GM23248 (cell line): ENCODE measurements at regions not wholly inside any gene's neighbourhood (a gene's known extent, or its start where the extent isn't known, plus 50 kb on each side); places are given as distances from the start of the nearest gene placed in this dataset.

Experiments used
- DNase-seq: peaks from one replicate; pipeline ENCODE4 v3.0.0-alpha.2; 2015
- H2AFZ ChIP-seq: fragments of 200-600 bp; sonication (generic); 2 replicates; pipeline ENCODE4 v1.6.1; 2016; ENCODE audit warnings: antibody characterized with exemption
- H3F3A ChIP-seq: fragments of 200-600 bp; sonication (generic); 2 replicates; pipeline ENCODE4 v1.6.1; 2016; ENCODE audit warnings: mild to moderate bottlenecking, antibody characterized with exemption, mixed run types; ENCODE audit not compliant: insufficient read depth
- H3K27ac ChIP-seq: fragments of 200-600 bp; sonication (generic); 2 replicates; pipeline ENCODE4 v1.5.1; 2016; ENCODE audit warnings: mild to moderate bottlenecking
- H3K27me3 ChIP-seq: fragments of 200-600 bp; sonication (generic); replicated peaks from 2 replicates; pipeline ENCODE4 v1.6.1; 2016; ENCODE audit warnings: mild to moderate bottlenecking; ENCODE audit not compliant: insufficient read depth
- H3K36me3 ChIP-seq: fragments of 200-600 bp; sonication (generic); 2 replicates; pipeline ENCODE4 v1.6.1; 2016; ENCODE audit warnings: low read depth, mild to moderate bottlenecking
- H3K4me1 ChIP-seq: fragments of 200-600 bp; sonication (generic); 2 replicates; pipeline ENCODE4 v1.6.1; 2016; ENCODE audit warnings: mild to moderate bottlenecking; ENCODE audit not compliant: insufficient read depth
- H3K4me2 ChIP-seq: fragments of 200-600 bp; sonication (generic); one replicate; pipeline ENCODE4 v1.6.1; 2016; ENCODE audit warnings: mild to moderate bottlenecking; ENCODE audit not compliant: unreplicated experiment
- H3K4me3 ChIP-seq: fragments of 200-600 bp; sonication (generic); 2 replicates; pipeline ENCODE4 v1.5.1; 2016; ENCODE audit warnings: mild to moderate bottlenecking
- H3K79me2 ChIP-seq: fragments of 200-600 bp; sonication (generic); 2 replicates; pipeline ENCODE4 v1.6.1; 2016; ENCODE audit warnings: mild to moderate bottlenecking; ENCODE audit not compliant: insufficient read depth
- H3K9ac ChIP-seq: fragments of 200-600 bp; sonication (generic); 2 replicates; pipeline ENCODE4 v1.6.1; 2016; ENCODE audit warnings: mild to moderate bottlenecking
- H3K9me2 ChIP-seq: fragments of 200-600 bp; sonication (generic); 2 replicates; pipeline ENCODE4 v1.6.1; 2016; ENCODE audit warnings: mixed run types, mild to moderate bottlenecking, moderate library complexity; ENCODE audit not compliant: insufficient read depth
- H3K9me3 ChIP-seq: fragments of 200-600 bp; sonication (generic); one replicate; pipeline ENCODE4 v1.6.1; 2017; ENCODE audit warnings: low read depth
- H4K20me1 ChIP-seq: fragments of 200-600 bp; sonication (generic); 2 replicates; pipeline ENCODE4 v1.6.0; 2016; ENCODE audit not compliant: insufficient read depth
- EZH2 ChIP-seq: fragments of 200-600 bp; sonication (generic); IDR thresholded peaks from 2 replicates; pipeline ENCODE4 v1.6.1; 2018; ENCODE audit warnings: antibody characterized with exemption, mild to moderate bottlenecking; ENCODE audit not compliant: insufficient read depth, poor library complexity, severe bottlenecking
- EZH2phosphoT487 ChIP-seq: fragments of 200-600 bp; sonication (generic); IDR thresholded peaks from 2 replicates; pipeline ENCODE4 v1.6.1; 2018; ENCODE audit warnings: antibody characterized with exemption, moderate library complexity, mild to moderate bottlenecking, low read depth; ENCODE audit not compliant: insufficient read depth
- WGBS, 2 experiments: methylation state at CpG; one replicate each; pipeline ENCODE4 v1.1.6; 2015 to 2017; ENCODE audit warnings: low lambda C conversion rate in 2 of 2, low coverage in 1 of 2; ENCODE audit errors: missing lambda C conversion rate in 2 of 2; 5-methylcytosine and 5-hydroxymethylcytosine counted together
- in situ Hi-C: fragments of 300-500 bp; cut with MboI; formaldehyde crosslinking; loops from 2 replicates; pipeline ENCODE4 v1.15.0; 2020

GRCh38 chrX:68923147-68923546, 94.3 kb downstream of the EFNB1 start:
- TF ChIP-seq EZH2phosphoT487 = no peak
- no peak for TF ChIP-seq EZH2
- no peaks in the 10 kb centered on the region for H3K9me2 ChIP-seq
- no peaks in the 10 kb centered on the region for H3K4me1 ChIP-seq
- DNase-seq = no peak
- H3K27ac ChIP-seq = no peak overlapping the region
- 82% methylated on average over 2 of the region's 2 CpGs; no CpG with 5 or more reads in 1 of the 2 experiments for WGBS, 2 experiments
- H3K9ac ChIP-seq = no peak overlapping the region
- H3K27me3 ChIP-seq = no peaks in the 10 kb centered on the region
- no peak overlapping the region for H3K4me2 ChIP-seq
- no peak overlapping the region for H3K4me3 ChIP-seq
- no peak overlapping the region for H2AFZ ChIP-seq
- H3K9me3 ChIP-seq = no peaks in the 10 kb centered on the region
- in situ Hi-C loops = no loop called here
- no peaks in the 10 kb centered on the region for H3F3A ChIP-seq
- no peaks in the 10 kb centered on the region for H3K36me3 ChIP-seq
- H4K20me1 ChIP-seq = no peaks in the 10 kb centered on the region
- H3K79me2 ChIP-seq = no peaks in the 10 kb centered on the region

GRCh38 chrX:68922013-68922412, 93.2 kb downstream of the EFNB1 start:
- WGBS, 2 experiments = 43 to 48% methylated on average over 4 of the region's 6 CpGs
- no peak for DNase-seq
- in situ Hi-C loops = no loop called here

GRCh38 chrX:68920561-68920960, 91.7 kb downstream of the EFNB1 start:
- no peaks in the 10 kb centered on the region for H3K4me1 ChIP-seq
- H3K9ac ChIP-seq = no peak overlapping the region
- WGBS, 2 experiments = 45 to 46% methylated on average over 5 to 7 of the region's 7 CpGs
- no peak overlapping the region for H3K4me2 ChIP-seq
- no peaks in the 10 kb centered on the region for H3K27me3 ChIP-seq
- H4K20me1 ChIP-seq = no peaks in the 10 kb centered on the region
- no peak for DNase-seq
- no peaks in the 10 kb centered on the region for H3F3A ChIP-seq
- H3K79me2 ChIP-seq = no peaks in the 10 kb centered on the region
- no peak overlapping the region for H3K4me3 ChIP-seq
- H3K27ac ChIP-seq = no peak overlapping the region
- in situ Hi-C loops = no loop called here
- TF ChIP-seq EZH2phosphoT487 (no peak), EZH2 (no peak)
- no peaks in the 10 kb centered on the region for H3K9me3 ChIP-seq
- no peaks in the 10 kb centered on the region for H3K9me2 ChIP-seq
- H2AFZ ChIP-seq = no peak overlapping the region
- no peaks in the 10 kb centered on the region for H3K36me3 ChIP-seq

More at GRCh38 chrX:68922013-68922412, 93.2 kb downstream of the EFNB1 start:
- H3F3A ChIP-seq = no peaks in the 10 kb centered on the region
- no peak overlapping the region for H3K4me2 ChIP-seq
- H3K27me3 ChIP-seq = no peaks in the 10 kb centered on the region
- no peaks in the 10 kb centered on the region for H3K79me2 ChIP-seq
- no peak for TF ChIP-seq EZH2
- no peak for TF ChIP-seq EZH2phosphoT487
- H3K4me1 ChIP-seq = no peaks in the 10 kb centered on the region
- H3K9ac ChIP-seq = no peak overlapping the region
- no peaks in the 10 kb centered on the region for H4K20me1 ChIP-seq
- H3K4me3 ChIP-seq = no peak overlapping the region
- H2AFZ ChIP-seq = no peak overlapping the region
- no peak overlapping the region for H3K27ac ChIP-seq
- H3K9me2 ChIP-seq = no peaks in the 10 kb centered on the region
- no peaks in the 10 kb centered on the region for H3K36me3 ChIP-seq
- no peaks in the 10 kb centered on the region for H3K9me3 ChIP-seq

GRCh38 chrX:68919707-68920106, 90.9 kb downstream of the EFNB1 start:
- H3K9me2 ChIP-seq = no peaks in the 10 kb centered on the region

GRCh38 chrX:68918202-68918601, 89.4 kb downstream of the EFNB1 start:
- Histone ChIP-seq H3K9me2 (no peaks in the 10 kb centered on the region), H3K4me3 (no peak overlapping the region), H2AFZ (no peak overlapping the region), H3K4me2 (no peak overlapping the region), H3K4me1 (no peaks in the 10 kb centered on the region), H3K79me2 (no peaks in the 10 kb centered on the region), H3K9ac (no peak overlapping the region), H4K20me1 (no peaks in the 10 kb centered on the region), H3F3A (no peaks in the 10 kb centered on the region), H3K36me3 (no peaks in the 10 kb centered on the region), H3K9me3 (no peaks in the 10 kb centered on the region), H3K27ac (no peak overlapping the region), H3K27me3 (no peaks in the 10 kb centered on the region)
- DNase-seq = no peak
- in situ Hi-C loops = no loop called here
- TF ChIP-seq EZH2 = no peak
- TF ChIP-seq EZH2phosphoT487 = no peak
- 80 to 85% methylated on average over 2 of the region's 2 CpGs for WGBS, 2 experiments

More at GRCh38 chrX:68919707-68920106, 90.9 kb downstream of the EFNB1 start:
- Histone ChIP-seq H3K36me3 (no peaks in the 10 kb centered on the region), H3K4me2 (no peak overlapping the region), H3K4me1 (no peaks in the 10 kb centered on the region), H3K4me3 (no peak overlapping the region), H3K27me3 (no peaks in the 10 kb centered on the region), H3K9me3 (no peaks in the 10 kb centered on the region), H3K79me2 (no peaks in the 10 kb centered on the region), H3F3A (no peaks in the 10 kb centered on the region), H4K20me1 (no peaks in the 10 kb centered on the region), H2AFZ (no peak overlapping the region), H3K27ac (no peak overlapping the region), H3K9ac (no peak overlapping the region)
- TF ChIP-seq EZH2 (no peak), EZH2phosphoT487 (no peak)
- in situ Hi-C loops = no loop called here
- DNase-seq = no peak
